Activated T-cell treated with anti-CD3 and anti-CD28 coated beads for 4 hours (primary cell): ENCODE measurements at regions not wholly inside any gene's neighbourhood (a gene's known extent, or its start where the extent isn't known, plus 50 kb on each side); places are given as distances from the start of the nearest gene placed in this dataset.
"Not testable (repeated sequence)": the region's sequence is repeated elsewhere in the genome, so short reads cannot be mapped to it uniquely, and the experiment has no call there.

Source experiments
- DNase-seq: peaks from one replicate; pipeline ENCODE4 v3.0.0-alpha.2; 2020

DNA sequence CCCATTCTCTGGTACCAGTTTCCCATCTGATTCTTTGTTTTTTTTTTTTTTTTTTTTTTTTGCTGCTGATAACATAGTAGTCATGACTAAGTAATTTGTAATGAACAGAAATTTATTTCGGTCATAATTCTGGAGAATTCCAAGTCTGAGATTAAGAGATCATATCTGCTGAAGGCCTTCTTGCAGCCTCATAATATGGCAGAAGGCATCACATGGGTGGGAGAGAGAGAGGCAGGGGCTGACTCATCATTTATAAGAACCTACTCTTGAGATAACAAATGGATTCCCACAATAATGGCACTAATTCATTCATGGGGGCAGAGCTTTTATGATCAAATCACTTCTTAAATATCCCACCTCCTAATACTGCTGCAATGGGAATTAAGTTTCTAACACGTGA lies 1034.3 kb downstream of the STIM2 start:
- no peak for DNase-seq

DNA sequence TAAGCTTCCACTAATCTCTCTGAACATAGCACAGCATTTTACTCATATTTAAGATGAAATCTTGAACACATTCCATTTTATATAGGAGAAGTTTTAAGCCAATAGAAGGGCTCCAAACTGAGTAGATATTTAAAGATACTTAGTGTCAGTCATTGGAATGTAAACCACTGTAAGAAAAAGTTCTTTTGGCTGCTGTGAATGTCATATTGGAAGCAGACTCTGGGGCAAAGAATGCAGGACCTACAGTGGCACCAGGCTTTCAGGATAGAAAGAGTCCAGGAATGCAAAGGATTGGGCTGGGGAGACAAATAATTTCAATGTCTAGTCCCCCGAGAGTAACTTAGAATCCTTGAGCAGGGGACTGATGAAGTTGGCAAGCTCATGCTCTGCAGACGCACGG lies 1047.7 kb downstream of the STIM2 start:
- DNase-seq: no peak

DNA sequence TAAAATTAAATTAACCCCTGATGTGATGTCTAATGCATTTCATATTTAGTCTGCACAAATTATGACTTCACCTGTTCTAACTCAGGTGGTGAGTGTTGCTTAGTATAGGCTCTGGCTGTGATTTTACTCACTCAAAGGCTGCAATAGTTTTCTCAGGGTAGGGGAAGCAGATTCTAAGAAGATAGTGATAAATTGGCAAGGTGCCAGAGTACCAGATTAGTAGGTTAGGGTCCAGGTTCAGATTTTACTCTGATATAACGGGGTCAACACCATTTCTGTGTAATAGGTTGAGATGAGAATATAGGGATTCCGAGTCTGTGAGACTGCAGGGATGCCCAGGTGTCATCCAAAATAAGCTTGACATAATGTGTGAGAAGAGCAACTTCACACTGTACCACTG lies 1049.6 kb downstream of the STIM2 start:
- DNase-seq: no peak

DNA sequence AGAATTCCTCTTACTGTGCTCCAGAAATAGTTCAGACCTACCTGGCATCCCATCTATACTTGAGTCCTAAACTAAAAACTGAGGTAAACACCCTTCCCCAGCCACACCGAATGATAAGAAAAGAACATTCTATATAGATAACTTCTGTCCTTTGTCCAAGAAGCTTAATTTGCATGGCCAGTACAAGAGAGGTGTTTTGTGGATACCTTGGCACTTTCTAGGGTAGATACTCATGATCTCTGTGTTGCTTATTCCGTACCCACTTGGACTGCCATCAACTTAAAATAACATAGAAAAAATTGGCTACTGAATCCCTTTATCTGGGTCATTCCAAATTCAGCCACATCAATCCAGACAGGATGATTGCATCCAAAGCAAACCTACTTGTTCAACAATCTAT lies 1050.4 kb downstream of the STIM2 start:
- no peak for DNase-seq

DNA sequence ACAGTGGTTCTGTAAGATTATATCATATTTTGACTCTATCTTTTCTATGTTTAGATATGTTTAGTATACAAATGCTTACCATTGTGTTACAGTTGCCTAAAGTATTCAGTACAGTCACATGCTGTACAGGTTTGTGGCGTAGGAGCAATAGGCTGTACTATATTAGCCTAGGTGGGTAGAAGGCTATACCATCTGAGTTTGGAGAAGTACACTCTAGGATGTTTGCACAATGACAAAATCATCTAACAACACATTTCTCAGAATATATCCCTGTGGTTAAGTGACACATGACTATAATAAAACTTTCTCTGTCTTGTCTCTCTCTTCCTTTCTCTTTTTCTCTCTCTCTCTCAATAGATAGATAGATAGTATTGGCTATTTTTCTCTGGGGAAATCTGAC lies 1053.1 kb downstream of the STIM2 start:
- no peak for DNase-seq

DNA sequence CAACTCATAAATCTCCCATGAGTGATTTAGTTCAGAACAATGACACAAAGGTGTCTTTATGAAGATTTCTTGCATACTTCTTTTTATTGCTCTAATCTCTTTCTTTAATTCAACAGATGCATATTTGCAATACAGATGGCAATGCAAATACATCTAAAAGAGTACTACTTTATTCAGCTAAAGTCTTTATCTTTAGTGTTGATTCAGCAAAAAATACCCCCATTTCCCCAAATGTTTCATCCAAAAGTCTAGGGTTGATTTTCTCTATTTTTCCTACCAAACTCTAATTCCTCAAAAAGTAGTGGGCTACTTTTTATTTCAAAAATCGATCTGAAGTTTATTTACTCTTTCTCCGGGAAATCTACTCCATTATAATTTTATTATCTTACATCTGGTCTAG lies 1055.2 kb downstream of the STIM2 start:
- no peak for DNase-seq

DNA sequence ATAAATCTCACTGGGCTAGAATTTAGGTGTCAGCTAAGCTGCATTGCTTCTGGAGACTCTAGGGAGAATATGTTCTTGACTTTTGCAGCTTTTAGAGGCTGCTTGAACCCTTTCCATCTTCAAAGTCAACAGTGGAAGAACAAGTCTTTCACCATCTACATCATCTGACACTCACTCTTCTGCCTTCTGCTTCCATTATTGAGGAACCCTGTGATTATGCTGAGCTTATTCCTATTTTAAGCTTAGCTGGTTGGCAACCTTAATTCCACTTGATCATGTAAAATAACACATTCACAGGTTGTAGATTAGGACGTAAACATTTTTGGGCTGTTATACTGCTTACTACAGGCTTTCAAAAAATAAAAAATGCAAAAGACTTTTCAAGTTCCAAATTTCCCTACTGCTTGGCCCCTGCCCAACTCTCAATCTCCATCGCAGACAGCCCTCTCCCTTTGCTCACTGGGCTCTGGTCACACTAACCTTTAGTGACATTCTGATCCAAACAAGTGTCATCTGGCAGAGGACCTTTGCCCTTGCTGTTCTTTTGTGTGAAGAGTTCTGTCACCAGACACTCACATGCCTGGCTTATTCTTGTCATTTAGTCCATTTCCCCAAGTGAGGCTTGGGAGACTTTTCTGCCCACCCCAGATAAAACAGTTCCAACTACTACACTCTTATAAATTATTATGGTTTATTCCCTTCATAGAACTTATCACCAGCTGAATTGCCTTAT lies 1056.0 kb downstream of the STIM2 start:
- DNase-seq: no peak

DNA sequence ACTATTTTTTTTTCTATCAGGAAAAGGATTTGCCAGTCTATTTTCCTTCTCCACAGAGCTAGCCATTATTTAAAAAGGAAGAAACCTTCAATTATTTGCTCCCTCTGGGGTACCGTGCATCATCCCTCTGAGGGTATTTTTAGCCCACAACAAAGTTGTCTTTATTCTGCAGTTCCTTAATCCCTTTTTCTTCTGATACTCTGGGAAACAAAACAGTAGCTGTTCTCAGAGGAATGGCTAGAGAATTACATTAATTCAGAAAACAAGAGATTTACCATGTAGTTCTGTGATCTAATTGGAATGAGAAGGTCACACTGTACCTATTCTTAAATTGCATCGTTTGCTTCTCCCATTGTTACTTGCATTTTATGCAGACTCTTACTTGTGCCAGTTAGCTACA lies 1056.7 kb downstream of the STIM2 start:
- DNase-seq: no peak

DNA sequence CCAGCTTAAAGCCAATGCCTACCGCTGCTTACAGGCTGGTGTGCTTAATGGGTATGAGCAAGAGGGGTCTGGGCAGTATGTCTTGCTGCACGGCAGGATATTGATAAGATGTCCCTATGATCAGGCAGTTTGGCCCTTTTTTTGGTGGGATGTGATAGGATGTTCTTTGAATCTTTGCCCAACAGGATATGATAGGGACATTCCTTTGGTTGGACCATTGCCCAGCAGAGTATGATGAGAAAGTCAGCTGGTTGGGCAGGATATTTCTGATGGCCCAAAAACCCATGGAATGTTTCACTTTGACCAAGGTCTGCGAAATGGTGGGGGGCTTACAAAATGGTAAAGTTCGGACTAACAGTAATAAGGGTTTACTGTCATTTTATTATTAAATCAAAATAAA lies 1060.6 kb downstream of the STIM2 start:
- DNase-seq: no peak

DNA sequence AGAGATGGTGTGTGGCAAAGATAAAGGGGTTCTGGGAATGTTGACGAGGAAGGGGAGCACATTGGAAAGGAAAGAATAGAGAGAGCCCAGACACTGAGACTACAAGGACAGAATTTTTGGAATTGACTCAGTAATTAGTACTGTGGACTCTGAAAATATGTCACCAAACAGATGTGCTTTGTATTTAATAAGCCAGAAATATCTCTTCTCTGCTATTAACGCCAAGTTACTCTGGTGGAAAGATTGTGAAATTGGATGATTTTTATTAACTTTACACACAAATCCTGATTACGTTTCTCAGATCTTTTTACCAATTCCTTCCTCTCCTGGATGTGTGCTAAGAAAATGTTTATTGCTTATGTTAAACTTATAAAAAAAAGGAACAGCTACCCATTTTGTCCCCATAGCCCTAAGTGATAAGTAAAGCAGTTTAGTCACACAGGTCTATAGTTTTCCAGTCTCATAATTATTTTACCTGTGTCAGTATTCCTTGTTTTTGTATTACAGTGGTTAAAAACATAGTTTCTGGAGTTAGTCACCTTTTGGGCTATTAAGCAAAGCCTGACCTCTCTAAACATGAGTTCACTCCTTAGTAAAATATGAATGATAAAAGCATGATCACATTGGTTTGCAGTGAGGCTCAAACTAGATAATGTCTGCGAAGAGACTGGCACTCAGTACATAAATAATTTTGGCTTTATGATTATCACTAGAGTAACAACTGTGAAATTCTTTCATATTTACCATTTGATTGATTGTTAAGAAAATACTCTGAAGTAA lies 1068.3 kb downstream of the STIM2 start:
- DNase-seq: no peak

DNA sequence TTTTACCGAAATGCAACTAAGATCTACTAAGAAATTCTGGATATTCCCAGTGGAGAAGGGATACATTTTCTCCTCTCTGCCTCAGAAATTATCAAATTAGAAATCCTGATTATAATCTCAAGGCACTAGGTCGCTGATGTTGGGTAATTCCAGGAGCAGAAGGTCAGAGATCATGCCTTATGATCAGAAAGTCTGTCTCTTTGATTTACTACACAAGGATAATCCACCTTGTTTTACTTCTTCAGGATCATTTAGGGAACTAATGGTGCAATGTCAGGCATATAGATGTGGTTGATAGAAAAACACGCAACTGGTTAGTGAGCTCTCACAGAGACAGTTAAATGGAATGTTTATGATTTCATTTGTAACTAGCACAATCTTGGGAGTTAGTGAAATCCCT lies 1069.7 kb downstream of the STIM2 start:
- no peak for DNase-seq

DNA sequence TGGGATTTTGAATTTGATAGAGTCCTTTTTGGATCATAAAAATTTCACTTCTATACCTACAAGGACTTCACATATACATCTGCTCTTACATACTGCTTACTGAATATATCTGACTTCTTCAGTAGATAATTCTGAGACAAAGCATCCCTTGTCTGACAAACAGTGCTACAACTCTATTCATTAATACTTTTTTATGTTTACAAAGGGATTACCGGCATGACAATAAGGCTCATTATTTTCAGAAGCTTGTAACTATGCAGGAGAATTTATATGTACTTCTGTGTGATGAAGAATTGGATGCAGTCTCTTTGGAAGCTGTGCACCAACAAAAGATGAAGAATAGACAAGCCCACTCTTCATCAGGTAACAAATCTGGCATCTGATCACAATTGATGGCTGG lies 1070.3 kb downstream of the STIM2 start:
- no peak for DNase-seq

DNA sequence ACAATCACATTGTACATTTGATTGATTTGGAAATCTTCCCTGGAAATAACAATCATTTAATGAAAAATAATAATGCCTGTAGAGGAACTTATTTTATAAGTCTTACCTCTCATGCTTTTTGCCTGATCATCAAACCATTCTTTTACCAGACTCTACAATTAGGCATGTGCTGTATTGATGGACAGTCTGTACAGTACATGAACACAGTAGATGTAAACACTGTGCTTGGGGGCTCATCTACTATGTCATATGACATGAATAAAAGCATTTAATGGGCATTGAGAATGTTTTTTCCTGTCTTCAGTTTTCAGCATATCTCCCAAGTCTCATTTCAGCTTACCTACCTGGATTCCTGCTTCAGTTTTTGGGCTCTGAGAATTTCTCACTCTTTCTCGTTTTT lies 1070.9 kb downstream of the STIM2 start:
- DNase-seq: no peak

DNA sequence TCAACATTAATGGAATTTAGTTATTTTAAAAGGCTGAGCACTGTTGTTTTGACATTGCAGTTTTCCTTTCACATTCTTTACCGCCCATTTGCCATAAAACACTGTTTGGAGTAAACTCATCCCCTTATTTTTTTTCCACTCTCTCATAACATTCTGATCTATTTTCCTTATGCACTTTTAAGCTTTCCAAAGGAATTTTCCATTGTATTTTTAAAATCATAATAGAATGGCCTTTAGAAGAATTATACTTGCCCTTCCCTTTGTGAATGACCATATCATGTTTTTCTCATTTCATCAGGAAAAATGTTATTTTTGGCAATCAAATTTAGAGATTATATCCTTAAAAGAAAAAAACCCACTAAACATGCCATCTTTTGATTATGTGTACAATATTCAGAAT lies 1074.2 kb downstream of the STIM2 start:
- DNase-seq: no peak

DNA sequence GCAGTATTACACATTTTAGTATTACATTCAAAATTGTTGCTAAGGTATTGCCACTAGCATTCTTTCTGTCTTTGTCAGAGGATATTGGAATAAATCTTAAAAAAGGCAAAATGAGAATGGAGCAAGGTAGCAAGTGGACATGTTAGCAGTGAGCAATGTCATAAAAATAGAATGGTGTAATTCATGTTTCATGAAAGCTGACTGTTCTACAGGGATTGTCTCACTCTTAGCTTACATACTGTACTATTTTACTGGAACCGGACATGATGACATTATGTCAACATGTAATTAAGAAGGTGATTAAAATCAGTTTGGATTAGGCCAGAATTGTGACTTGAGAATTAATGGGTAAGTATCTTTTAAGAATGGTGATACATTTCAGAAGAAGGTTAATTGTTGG lies 1086.2 kb downstream of the STIM2 start:
- no peak for DNase-seq

DNA sequence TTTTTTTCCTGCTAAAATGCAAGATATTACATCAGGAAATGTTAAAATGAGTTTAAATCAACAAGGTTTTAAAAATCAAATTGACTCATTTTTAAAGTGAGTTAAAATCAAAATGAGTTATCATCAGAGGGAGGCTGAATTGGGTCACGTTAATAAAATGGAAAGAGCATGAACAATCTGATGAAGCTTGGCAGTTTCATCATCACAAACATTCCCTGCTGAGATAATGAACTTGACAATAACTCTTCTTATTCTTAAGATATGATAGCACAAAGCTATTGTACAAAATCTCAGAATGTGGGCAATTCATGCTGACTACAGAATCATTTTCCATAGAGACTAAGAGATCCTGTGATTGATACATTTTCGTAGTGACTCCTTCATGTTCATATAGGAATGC lies 1086.7 kb downstream of the STIM2 start:
- no peak for DNase-seq

DNA sequence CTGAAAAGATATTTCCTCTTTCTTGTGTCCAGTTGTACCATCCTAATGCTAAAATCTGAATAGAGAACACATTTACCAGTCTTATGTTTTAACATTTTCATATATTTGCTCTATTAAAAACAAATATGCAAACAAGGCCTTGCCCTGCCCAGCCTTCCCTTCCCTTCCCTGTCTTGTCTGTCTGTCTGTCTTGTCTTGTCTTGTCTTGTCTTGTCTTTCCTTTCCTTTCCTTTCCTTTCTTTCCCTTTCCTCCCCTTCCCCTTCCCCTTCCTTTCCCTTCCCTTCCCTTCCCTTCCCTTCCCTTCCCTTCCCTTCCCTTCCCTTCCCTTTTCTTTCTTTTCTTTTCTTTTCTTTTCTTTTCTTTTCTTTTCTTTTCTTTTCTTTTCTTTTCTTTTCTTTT lies 1103.5 kb downstream of the STIM2 start:
- no peak for DNase-seq

DNA sequence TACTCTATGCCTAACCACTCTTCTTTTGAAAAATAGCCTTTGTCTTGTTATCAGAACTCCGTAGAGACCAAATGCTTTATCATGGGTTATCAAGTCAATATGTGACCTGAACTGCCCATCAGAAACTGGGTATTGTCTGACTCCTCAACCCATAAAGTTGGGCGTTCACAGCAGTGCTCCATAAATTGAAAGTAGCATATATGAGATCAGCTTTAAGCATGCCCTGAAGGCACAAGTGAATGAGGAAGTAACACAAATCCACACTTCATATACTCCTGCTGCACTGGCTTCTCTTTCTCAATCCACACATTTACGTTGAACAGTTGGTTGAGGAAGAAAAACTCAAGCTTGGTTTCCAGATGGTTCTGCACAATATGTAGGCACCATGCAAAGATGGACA lies 1106.0 kb downstream of the STIM2 start:
- DNase-seq: no peak

DNA sequence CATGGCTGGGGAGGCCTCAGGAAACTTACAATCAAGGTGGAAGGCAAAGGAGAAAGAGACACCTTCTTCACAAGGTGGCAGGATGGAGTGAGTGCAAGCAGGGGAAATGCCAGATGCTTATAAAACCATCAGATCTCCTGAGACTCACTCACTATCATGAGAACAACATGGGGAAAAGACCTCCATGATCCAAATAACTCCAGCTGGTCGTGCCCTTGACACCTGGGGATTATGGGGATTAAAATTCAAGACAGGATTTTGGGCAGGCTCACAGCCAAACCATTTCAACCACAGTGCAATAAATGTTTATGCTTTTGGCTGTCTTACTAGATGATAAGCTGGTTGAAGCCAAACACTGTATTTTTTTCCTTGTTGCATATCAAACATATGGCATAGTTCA lies 1112.4 kb downstream of the STIM2 start:
- DNase-seq: no peak

DNA sequence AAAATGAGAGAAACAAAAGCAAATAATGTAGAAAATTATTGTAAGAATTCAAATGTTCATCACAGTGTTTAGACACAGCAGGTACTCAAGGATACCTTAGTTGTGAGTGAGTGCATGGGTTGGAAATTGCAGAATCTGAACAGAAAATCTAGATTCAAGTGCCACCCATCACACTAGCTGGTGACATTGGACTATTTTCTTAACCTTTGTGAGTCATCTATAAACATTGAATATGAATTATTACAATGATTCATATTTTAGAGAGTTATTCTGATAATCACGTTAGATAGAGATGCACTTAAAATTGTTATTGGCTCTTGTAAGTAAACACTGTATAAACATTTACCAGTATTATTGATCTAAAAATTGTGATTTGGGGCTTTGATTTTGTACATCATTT lies 1113.1 kb downstream of the STIM2 start:
- no peak for DNase-seq

DNA sequence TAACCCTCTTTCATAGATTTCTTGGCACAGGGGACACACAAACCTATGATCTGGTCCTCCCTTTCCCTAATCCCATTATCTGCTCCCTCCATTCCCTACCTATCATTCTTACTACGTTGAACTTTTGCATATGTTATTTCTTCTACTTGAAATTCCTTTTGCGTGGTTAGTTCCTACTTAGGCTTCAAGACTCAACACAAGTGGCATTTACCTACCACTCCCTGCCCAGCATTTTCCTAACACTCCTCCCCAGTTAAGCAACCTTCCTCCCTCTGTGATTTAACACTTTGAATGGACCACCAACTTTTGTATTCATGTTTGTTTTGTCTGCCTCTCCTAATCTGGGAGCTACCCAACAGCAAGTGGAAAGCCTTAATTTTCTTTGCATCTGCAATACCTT lies 1113.7 kb downstream of the STIM2 start:
- no peak for DNase-seq

DNA sequence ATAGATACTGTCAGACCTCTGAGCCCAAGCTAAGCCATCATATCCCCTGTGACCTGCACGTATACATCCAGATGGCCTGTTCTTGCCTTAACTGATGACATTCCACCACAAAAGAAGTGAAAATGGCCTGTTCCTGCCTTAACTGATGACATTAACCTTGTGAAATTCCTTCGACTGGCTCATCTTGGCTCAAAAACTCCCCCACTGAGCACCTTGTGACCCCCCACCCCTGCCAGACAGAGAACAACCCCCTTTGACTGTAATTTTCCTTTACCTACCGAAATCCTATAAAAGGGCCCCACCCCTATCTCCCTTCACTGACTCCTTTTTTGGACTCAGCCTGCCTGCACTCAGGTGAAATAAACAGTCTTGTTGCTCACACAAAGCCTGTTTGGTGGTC lies 1114.2 kb downstream of the STIM2 start:
- DNase-seq: not testable (repeated sequence)

DNA sequence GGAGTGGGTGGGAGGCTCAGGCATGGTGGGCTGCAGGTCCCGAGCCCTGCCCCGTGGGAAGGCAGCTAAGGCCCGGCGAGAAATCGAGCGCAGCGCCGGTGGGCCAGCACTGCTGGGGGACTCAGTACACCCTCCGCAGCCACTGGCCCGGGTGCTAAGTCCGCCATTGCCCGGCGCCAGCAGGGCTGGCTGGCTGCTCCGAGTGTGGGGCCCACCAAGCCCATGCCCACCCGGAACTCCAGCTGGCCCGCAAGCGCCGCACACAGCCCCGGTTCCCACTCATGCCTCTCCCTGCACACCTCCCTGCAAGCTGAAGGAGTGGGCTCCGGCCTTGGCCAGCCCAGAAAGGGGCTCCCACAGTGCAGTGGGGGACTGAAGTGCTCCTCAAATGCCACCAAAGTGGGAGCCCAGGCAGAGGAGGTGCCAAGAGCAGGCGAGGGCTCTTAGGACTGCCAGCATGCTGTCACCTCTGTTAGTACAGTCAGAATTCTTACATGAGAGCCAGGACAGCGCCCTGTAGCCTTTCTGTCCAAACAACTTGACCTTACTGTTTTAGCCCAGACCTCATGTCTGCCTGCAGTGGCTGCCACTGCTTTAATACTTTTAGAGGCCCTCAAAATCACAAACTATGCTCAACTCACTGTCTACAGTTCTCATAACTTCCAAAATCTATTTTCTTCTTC lies 1117.9 kb downstream of the STIM2 start:
- not testable (repeated sequence) for DNase-seq

DNA sequence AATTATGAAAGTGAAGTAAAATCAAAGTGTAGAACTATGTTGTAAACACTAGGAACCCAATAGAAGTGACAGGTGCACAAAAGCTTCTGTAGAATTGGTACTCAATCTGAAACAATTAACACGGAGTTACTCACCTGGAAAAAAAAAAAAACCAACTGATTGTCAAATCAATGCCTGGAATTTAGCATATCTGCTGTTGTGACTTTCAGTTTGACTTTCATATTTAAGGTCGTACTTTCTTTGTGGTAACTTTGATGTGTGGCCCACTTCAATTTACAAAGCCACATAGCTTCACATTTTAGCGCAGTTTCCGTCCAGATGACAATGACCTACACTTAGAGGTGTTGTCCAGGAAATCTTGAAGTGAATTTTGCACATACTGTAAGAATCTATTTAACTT lies 1124.9 kb downstream of the STIM2 start:
- DNase-seq: no peak
